SW480 (cell line): ENCODE measurements at regions not wholly inside any gene's neighbourhood (a gene's known extent, or its start where the extent isn't known, plus 50 kb on each side); places are given as distances from the start of the nearest gene placed in this dataset.
A peak's percentile ranks its signal among the peaks of the same experiment; 100 is the strongest.
"Not testable (repeated sequence)": the region's sequence is repeated elsewhere in the genome, so short reads cannot be mapped to it uniquely, and the experiment has no call there.

Source experiments
- DNase-seq: peaks from one replicate; pipeline ENCODE4 v3.0.0-alpha.2; 2016; ENCODE audit warnings: low spot score

GRCh38 chr12:3367750-3368444 is 123.1 kb upstream of the PRMT8 start:
- DNase-seq, result no peak

- no peak for DNase-seq
These were observed 120.0 kb upstream of the PRMT8 start for GRCh38 chr12:3371018-3371417.

DNA sequence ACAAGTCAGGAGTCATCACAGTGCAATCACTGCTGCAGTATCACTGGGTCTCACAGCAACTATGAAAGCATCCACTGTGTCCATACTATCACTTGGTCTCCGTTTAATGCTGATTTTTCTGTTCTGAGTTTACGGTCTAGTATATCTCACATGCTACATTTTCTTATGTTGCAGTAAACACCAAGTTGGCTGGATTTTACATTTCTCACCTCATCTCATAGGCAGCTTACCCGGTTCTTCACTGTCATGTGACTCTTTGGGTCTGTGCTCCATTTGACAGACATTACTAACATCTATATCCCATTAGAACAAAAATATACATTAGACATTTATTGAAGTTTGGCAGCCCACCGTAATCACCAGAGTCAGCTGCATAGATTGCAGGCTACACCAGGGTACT is 115.7 kb upstream of the PRMT8 start:
- DNase-seq, result no peak

DNA sequence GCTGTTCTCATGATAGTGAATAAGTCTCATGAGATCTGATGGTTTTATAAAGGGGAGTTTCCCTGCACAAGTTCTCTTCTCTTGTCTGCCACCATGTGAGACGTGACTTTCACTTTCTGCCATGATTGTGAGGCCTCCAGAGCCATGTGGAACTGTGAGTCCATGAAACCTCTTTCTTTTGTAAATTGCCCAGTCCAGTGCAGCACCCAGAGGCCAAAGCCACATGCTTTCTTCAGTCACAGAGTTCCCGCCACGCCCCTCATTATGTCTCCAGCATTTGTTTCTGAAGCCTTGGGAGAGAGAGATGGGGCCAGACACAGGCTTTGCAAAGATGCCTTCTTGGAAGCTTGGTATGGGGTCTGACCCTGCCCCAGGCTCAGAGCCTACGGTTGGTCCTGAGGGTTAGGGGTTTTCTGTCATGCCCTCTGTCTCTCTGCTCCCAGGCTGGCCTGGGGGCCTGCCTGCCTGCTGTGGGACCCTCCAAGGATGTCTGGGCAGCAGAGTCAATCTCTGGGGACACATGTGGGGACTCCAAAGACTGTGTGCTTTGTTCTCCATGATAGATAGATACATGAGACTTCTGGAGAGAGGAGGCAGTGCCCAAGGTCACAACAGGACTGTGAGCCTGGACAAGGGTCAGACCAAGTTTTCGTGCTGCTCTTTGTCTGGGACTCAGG is 114.1 kb upstream of the PRMT8 start:
- peak; percentile 18 for DNase-seq

GRCh38 chr12:3378655-3379054 is 112.3 kb upstream of the PRMT8 start:
- no peak for DNase-seq

- DNase-seq, result no peak
These were observed 111.9 kb upstream of the PRMT8 start for GRCh38 chr12:3379079-3379478.

DNA sequence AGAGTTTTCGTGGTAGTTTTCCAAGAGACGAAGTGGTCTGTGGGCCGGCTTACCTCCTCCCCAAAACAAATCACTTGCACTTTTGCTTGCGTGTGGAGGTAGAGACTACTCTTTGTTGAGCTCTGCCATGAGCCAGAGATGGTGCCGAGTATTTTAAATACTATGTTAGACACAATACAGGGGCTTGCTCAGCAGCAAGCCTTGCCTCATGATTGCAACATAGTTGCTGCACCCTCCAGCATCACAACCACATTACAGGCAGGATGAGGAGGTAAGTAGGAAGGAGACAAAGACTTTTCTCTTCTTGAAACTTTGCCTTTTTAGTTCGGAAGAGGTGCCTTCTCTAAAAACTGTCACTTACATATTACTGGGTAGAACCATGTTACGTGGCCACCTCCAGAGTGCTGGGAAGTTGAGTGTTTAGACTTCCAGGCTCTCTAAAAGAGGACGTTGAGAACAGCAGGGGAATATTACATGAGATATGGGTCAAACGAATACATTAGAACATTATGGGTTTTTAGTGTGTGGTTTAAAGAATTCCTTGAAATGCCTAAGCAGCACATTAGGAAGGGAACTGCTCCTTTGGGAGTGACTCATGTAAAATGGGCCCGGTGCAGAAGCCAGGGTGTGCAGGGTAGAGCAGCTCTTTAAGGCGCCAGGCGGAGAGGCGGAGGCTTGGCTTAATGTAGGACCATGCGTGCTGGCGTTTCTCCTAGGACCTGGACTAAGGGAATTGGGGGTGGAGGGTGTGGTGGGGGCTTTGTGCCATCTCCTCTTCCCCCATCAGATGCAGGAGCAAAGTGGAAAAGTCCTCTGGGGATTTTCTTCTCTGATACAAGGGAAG is 110.6 kb upstream of the PRMT8 start:
- no peak for DNase-seq

DNA sequence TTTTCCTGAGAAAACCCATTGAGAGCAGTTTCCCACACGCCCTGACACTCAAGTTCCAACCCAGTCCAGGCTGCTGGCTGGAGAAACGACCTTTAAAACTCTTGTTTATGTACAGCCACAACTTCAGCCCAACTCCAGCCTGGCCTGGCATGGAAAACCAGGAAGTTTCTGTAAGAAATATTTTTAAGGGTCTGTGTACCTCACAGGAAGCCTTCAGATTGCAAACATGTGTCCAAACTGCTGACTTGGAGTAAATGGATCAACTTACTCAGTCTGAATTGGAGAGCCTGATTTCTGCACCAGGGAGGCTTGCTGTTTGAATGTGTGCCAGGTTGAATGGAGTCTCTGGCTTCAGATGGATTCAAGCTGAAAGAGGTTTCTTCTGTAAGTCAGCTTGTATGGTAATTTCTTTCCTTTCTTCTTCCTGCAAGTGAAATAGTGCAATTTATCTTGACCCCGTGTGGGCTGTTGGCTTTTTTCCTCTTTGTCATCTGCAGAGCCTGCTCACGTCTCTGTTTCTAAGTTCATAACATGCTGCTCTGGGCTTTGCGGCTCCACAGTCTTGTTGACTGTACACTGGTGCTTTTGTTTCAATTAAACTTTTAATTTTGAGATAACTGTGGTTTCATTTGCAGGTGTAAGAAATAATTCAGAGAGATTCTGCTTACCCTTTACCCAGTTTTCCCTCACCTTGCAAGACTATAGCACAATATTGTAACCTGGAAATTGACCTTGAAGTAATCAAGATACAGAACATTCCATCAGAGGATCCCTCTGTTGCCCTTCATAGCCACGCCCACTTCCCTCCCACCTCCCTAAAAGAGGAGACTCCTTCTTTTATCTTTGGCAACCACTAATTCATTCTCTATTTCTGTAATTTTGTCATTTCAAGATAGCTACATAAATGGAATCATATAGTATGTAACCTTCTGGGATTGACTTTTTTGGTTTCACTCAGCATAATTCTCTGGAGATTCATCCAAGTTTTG is 109.7 kb upstream of the PRMT8 start:
- no peak for DNase-seq

GRCh38 chr12:3389986-3390385 is 101.0 kb upstream of the PRMT8 start:
- no peak for DNase-seq

DNA sequence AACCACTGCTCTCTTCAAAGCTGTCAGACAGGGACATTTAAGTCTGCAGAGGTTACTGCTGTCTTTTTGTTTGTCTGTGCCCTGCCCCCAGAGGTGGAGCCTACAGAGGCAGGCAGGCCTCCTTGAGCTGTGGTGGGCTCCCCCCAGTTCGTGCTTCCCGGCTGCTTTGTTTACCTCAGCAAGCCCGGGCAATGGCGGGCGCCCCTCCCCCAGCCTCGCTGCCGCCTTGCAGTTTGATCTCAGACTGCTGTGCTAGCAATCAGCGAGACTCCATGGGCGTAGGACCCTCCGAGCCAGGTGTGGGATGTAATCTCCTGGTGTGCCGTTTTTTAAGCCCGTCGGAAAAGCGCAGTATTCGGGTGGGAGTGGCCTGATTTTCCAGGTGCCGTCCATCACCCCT is 93.4 kb upstream of the PRMT8 start:
- not testable (repeated sequence) for DNase-seq

GRCh38 chr12:3398196-3398789 is 92.7 kb upstream of the PRMT8 start:
- no peak for DNase-seq

DNA sequence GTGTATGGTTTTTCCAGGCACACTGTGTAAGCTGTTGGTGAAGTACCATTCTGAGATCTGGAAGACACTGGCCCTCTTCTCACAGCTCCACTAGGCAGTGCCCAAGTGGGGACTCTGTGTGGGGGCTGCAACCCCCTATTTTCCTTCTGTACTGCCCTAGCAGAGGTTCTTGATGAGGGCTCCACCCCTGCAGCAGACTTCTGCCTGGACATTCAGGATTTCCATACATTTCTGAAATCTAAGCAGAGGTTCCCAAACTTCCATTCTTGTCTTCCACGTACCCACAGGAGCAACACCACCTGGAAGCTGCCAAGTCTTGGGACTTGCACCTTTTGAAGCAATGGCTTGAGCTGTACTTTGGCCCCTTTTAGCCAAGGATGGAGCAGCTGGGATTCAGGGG is 85.2 kb upstream of the PRMT8 start:
- DNase-seq, result no peak

DNA sequence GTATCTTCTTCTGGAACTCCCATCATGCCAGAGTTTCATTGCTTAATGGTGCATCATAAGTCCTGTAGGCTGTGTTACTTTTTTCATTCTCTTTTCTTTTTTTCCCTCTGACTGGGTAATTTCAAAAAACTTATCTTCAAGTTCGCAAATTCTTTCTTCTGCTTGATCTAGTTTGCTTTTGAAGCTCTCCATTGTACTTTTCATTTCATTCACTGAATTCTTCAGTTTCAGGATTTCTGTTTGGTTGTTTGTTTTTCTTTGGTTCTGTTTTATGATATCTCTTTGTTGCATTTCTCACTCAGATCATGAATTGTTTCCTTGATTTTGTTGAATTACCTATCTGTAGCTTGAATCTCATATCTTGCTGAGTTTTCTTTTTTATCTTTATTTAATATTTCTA is 83.3 kb upstream of the PRMT8 start:
- no peak for DNase-seq

DNA sequence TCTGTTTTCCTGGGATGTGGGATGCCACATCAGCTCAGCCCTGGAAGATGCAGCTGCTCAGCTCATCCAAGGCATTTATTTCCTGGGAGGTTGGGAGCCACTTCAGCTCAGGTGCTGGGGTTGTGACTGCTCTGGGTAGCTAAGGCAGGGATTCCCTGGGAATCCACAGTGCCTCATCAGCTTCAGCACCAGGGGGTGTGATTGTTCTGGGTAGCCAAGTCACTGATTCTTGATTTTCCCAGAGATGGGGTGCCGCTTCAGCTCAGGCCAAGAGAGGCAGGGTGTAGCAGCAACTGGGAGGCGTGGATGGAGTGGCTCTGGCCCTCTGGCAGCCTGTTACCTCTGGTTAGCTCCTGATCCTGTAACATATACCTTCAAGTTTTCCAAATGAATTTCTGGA is 81.3 kb upstream of the PRMT8 start:
- no peak for DNase-seq

DNA sequence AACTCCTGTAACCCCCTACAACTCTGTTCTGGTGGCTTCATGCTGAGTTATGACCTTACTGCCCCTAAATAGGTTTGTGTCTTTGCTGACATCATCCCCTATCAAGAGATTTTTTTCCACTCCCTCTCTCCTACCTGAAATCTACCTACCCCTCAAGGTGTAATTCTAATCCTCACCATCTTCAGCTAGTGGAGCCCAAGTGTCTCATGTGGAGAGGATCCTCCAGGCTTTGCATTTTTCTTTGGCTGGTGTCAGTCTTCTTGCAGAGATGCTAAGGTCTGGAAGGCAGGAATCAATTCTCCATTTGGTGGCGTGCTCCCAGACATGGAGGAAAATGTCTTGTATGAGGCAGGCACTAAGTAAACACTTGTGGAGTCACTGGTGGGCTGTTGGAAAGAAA is 74.8 kb upstream of the PRMT8 start:
- no peak for DNase-seq

- no peak for DNase-seq
These were observed 74.3 kb upstream of the PRMT8 start for GRCh38 chr12:3416670-3417069.

DNA sequence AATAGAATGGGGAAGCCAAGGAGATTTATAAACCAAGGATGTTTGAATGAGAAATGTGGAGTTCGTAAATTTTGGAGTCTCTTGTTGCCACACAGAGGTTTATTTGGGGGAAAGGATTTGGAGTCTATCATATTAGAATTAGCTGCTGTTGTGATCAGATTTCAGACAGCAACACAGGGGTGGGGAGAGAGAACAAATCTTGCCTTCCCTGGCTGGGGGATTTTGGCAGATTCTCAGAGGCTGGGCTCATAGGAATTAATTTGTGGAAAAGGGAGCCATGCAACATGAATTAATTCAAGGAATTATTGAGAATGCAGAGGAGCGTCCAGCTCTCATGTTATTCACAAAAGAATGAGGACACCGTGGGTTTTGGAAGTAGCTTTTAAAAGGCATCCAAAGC is 73.9 kb upstream of the PRMT8 start:
- DNase-seq, result no peak

DNA sequence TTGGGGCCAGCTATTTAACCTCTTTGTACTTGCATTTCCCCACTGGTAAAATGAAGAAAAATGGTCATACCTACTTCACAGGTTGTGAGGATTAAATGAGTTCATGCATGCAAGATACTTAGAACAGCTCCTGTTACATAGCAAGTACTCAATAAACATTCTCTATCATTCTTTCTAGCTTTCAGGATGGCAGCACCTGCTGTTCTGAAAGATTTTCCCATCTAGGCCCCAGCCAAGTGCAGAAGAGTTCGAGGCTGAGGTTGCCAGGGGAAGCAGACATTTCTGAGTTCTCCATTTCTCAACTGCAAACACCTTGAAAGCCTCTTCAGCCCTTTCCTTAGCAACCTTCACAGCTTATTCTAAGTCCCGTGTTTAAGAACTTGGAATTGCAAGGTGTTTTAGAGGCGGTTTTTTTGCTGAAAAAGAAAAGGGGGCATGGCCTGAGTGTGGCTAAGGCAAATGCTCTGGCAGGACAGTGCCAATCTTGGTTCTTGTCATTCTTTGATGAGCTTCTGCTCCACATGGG is 73.0 kb upstream of the PRMT8 start:
- DNase-seq, result no peak

DNA sequence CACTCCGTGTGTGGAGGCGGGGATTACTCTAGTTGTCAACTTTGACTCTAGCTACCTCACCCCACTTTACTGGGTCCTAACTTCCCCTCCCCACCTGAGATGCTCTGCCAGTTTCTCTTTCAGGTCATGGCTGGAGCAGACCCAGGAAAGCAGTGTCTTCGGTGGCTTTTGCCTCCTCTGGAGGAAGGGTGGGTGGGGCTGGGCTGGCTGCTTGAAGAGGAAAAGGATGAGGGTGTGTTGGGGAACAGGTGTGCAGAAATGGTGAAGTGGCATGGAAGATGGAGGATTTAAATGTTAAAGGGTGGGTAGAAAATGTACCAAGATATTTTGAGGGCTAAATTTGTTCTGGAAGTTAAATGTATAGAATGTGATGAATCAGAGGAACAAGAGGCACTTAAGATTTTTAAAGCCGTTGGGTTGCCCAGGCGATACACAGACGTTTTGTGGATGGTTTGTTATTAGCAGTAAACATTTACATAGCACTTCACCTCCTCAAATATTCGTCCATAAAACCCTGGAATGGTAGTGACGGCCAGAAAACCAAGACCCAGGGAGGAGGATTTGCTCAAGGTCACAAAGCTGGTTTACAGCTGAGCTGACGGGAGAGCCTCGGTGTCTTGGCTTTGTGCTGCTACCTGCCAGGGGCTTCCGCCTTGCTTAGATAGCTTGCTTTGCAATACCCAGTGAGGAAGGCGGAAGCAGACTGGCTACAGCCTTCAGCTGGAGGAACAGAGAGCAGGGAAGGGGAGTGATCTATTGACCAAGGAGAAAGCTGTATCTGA is 72.2 kb upstream of the PRMT8 start:
- DNase-seq, result no peak

GRCh38 chr12:3419558-3419957 is 71.4 kb upstream of the PRMT8 start:
- no peak for DNase-seq
